ENCODE measurements at regions not wholly inside any gene's neighbourhood (a gene's known extent, or its start where the extent isn't known, plus 50 kb on each side); places are given as distances from the start of the nearest gene placed in this dataset.

- ATAC-seq, result peak in 2 of 4 donors; percentile 32 to 42
- Histone ChIP-seq H3K27ac (no peak overlapping the region), H3K36me3 (no peaks in the 10 kb centered on the region), H3K9me3 (no peaks in the 10 kb centered on the region), H3K27me3 (no peaks in the 10 kb centered on the region), H3K4me3 (no peak overlapping the region), H3K4me1 (peaks cover 3 to 14% (median 12%) of the 10 kb centered on the region in 3 donors)
- no peak for TF ChIP-seq CTCF (IDR thresholded peaks at IDR 0.05)
- no peak for DNase-seq
- FAIRE-seq, result no peak
- 90 to 93% methylated on average over 10 of the region's 10 CpGs for whole genome bisulfite sequencing, 2 donors
- intact Hi-C loops (cut with DNase I), result no loop called here
These were observed 99.4 kb upstream of the SLC45A1 start for GRCh38 chr1:8218351-8219092.

GRCh38 chr1:8217809-8218208 lies 100.1 kb upstream of the SLC45A1 start:
- Histone ChIP-seq H3K27me3 (no peaks in the 10 kb centered on the region), H3K27ac (peak overlapping the region in 2 of 4 donors; percentile 32 to 52), H3K4me3 (peak overlapping the region in 2 of 4 donors; percentile 40 to 54), H3K9me3 (no peaks in the 10 kb centered on the region), H3K4me1 (peaks cover 3 to 14% (median 12%) of the 10 kb centered on the region in 3 donors), H3K36me3 (no peaks in the 10 kb centered on the region)
- 84% methylated on average over 4 of the region's 4 CpGs for WGBS, 2 donors
- FAIRE-seq, result no peak
- intact Hi-C loops (cut with DNase I), result no loop called here
- no peak for DNase-seq
- TF ChIP-seq CTCF (IDR thresholded peaks at IDR 0.05), result no peak
- ATAC-seq, result peak in 1 of 4 donors; percentile 4

DNA sequence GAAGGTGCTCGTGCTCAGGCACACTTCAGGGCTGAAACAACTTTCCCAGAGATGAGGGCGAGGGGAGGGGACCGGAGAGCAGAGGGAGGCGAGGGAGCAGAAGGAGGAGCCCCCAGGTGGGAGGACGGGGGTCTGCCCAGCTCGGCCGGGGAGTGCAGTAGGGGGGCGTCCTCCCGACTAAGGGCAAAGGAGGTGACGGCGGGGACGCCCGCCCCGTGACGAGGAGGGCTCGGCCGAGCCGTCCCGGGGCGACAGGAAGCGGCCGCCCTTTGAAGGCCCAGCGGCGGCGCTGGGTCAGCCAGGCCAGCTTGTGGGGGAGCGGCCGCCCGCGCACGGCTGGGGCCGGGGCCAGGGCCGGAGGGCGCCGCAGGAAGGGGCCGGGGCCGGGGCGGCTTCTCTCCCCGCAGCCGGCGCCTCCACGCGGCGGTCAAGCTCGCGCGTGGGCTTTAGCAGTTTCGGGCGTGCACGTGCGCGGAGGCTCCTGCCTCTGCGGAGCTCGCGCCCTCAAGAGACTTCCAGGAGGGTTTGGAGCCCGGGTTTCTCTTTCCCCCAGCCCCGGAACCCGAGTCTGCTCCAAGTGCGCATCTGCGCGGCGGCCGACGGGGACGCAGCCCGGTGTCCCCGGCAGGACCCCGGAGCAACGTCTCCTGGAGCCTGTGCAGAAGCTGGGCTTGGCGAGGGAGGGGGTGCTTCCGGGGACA lies 100.8 kb upstream of the SLC45A1 start:
- TF ChIP-seq CTCF (IDR thresholded peaks at IDR 0.05), result no peak
- H3K9me3 ChIP-seq, result no peaks in the 10 kb centered on the region
- H3K27ac ChIP-seq, result peak overlapping the region; percentile 32 to 60 (median 46)
- H3K4me1 ChIP-seq, result peaks cover 3 to 14% (median 12%) of the 10 kb centered on the region in 3 donors
- 5 to 11% methylated on average over 27 to 70 of the region's 70 CpGs for WGBS, 2 donors
- intact Hi-C loops (cut with DNase I), result no loop called here
- no peaks in the 10 kb centered on the region for H3K27me3 ChIP-seq
- DNase-seq, result peak in 4 of 6 donors; percentile 20 to 78 (median 44)
- H3K4me3 ChIP-seq, result peak overlapping the region; percentile 29 to 54 (median 38)
- H3K36me3 ChIP-seq, result no peaks in the 10 kb centered on the region
- no peak for FAIRE-seq
- peak; percentile 80 to 92 (median 84) for ATAC-seq

DNA sequence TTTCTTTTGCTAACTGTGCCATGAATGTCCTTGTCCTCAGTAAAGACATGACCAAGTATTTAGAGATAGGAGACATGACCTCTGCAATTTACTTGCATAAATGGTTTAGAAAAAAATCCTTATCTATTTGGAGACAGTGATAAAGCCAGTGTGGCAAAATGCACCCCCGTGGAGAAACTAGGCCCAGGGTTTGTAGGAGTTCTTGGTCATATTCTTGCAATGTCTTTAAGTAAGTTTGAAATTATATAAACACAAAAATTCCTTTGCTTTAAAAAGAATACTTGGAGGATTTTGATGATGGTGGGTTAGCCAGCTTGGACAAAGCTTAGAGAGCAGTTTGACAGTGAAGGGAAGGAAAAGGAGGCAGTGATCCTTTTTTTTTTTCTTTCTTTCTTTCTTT lies 101.9 kb upstream of the SLC45A1 start:
- ATAC-seq (no peak), FAIRE-seq (no peak), DNase-seq (no peak)
- H3K4me3 ChIP-seq, result no peak overlapping the region
- H3K27ac ChIP-seq, result no peak overlapping the region
- H3K9me3 ChIP-seq, result no peaks in the 10 kb centered on the region
- peaks cover 3 to 14% (median 12%) of the 10 kb centered on the region in 3 donors for H3K4me1 ChIP-seq
- no peaks in the 10 kb centered on the region for H3K27me3 ChIP-seq
- TF ChIP-seq CTCF (IDR thresholded peaks at IDR 0.05), result no peak
- intact Hi-C loops (cut with DNase I), result no loop called here
- 17 to 23% methylated on average over 1 of the region's 1 CpG for WGBS, 2 donors
- H3K36me3 ChIP-seq, result no peaks in the 10 kb centered on the region

All from pancreas (tissue), 10 donors.